GM18870 (cell line): ENCODE measurements at regions not wholly inside any gene's neighbourhood (a gene's known extent, or its start where the extent isn't known, plus 50 kb on each side); places are given as distances from the start of the nearest gene placed in this dataset.

Source experiments
- ATAC-seq: cut with Tn5 transposase; IDR thresholded peaks from one replicate; pipeline ENCODE4 v1.9.1; 2021; ENCODE audit warnings: moderate library complexity; ENCODE audit not compliant: unreplicated experiment

GRCh38 chr12:94789510-94790225 lies 139.3 kb upstream of the TMCC3 start:
- ATAC-seq: no peak

DNA sequence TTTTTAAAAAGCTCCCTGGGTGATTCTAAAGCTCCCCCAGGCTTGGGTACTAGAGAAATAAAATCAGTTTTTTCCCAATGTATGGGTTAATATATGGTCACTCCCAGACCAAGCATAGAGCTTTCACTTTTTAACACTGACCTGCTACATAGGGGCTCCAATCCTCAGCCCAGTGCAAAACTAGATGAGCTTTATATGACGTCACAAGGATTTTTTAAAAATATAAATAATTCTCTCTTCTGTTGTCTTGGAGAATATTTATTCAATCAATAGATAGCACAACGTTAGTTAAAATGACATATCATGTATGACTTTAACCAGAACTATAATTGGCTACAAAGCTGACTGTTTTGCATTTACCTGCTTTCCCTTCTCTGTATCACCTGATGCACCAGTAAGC lies 137.9 kb upstream of the TMCC3 start:
- ATAC-seq: no peak

DNA sequence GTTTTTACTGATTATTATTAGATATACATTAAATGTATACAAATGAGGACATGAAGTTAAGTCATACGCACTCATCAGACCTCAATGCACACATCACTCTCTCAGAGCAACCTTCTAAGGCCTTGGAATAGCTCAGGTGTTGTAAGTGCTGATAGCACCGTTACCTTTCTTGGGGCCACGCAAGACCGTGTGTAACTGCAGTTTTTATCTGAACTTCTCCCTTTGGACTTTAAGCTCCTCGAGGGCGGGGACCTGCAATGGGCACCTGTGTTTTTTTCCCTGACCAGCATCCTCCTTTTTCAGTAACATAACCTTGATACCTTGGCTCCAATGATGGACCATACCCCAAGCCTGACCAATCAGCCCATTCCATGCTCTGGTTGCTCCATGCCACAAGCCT lies 136.5 kb upstream of the TMCC3 start:
- no peak for ATAC-seq

DNA sequence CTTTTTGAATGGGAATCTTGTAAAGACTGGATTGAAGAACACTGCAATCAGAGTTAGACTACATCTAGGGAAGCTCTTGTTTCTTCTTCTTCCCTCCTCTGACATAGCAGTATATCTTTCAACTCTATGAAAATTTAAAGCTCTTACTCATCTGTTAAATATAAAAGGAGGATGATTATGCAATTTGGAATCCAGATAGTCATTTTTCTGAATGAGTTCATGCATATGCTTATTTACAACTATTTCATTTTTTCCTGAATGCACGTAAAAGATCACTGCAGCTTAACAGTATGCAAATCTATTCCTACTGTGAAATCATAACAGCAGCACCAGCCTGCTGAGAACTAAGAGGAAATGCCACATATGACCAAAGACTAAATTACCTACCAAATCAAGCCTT lies 133.5 kb upstream of the TMCC3 start:
- ATAC-seq: no peak

GRCh38 chr12:94783343-94783742 lies 133.0 kb upstream of the TMCC3 start:
- no peak for ATAC-seq

DNA sequence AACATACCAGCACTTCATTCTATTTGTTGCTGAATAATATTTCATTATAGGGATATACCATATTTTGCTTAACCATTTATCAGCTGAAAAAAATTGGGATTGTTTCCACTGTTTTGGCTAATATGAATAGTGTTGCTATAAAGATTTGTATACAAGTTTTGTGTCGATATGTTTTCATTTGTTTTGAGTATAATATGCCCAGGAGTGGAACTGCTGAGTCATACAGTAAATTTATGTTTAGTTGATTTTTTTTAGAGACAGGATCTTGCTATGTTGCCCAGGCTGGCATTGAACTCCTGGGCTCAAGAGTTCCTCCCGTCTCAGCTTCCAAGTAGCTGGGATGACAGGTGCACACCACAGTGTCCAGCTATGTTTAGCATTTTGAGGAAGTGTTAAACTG lies 131.5 kb upstream of the TMCC3 start:
- no peak for ATAC-seq

DNA sequence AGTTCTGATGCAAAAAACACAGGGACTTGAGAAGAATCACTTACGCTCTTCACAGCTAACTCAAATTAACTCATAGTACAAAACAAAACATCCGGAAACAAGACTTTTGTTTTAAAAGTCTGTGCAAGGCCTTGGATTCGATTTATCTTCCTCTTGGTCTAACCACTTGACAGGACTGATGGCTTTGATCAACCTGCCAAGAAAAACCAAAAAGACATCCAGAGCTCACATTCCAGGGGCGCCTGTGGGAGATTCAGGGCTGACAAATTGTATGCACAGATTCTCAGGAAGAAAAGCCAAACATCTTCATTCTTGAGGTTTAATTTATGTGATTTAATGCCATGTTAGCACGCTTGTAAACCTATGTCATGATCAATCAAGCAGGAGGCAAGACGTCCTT lies 129.1 kb upstream of the TMCC3 start:
- ATAC-seq: no peak

GRCh38 chr12:94777936-94778335 lies 127.6 kb upstream of the TMCC3 start:
- no peak for ATAC-seq

- ATAC-seq: no peak
Measured at GRCh38 chr12:94775710-94776109, 125.4 kb upstream of the TMCC3 start.

GRCh38 chr12:94771741-94772140 lies 121.4 kb upstream of the TMCC3 start:
- ATAC-seq: no peak

DNA sequence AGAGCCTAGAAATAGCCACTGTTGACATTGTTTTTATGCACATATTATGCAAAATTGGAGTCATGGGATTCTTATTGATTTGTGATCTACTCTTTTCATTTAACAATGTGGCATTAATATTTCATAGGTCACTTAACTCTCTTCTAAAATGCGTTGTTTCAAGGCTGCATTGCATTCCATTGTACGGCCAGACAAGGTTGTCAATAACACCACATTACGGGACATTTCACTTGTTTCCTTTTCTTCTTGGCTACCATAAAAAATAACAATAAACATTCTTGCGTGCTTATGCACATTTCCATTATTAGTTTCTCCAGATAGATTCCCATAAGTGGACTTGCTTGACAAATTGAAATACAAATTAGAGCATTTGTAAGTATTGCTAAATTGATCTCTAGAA lies 120.8 kb upstream of the TMCC3 start:
- no peak for ATAC-seq

- no peak for ATAC-seq
Measured at GRCh38 chr12:94770791-94771190, 120.4 kb upstream of the TMCC3 start.

DNA sequence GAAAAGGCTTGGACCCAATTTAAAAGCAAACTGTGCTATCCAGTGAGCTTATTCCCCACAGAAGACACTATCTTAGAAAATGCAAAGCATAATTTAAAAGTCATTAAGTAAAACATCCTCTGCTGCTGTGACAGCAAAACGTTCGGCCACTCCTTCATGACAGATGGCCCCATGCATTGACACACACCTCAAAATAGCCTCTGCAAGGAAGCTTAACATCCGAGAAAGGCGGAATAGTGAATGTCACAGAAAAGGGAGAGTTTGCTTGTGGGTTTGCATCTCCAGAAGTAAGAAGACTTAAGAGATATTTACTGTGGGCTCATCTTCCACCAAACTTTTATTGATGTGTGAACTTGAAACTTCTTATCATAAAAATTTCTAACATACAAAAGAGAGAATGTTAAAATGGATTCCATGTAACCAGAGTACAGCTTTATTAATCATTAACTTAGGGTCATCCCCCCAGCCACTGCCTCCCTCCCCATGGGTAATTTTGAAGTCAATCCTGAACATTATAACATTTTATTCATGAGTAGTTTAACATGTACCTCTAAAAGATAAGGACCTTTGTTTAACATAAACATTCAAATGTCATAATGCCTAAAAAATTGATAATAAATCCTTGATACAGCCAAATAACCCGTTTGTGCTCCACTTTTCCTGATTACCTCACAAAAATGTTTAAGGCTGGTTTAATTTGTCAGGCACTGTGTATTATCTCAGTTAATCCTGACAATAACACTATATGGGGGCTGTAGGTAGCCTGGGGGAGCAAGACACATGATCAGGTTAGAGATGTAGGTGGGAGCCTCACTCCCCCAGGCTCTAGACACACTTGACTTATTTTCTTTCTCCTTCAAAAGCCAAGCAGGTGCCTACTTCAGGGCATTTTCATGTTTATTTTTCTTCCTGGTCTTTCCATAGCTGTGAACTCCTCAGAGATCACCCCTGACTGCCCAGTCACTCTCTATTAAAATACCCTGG lies 119.7 kb upstream of the TMCC3 start:
- no peak for ATAC-seq

GRCh38 chr12:94769047-94769420 lies 118.7 kb upstream of the TMCC3 start:
- ATAC-seq: peak; percentile 73

- peak; percentile 28 for ATAC-seq
Measured at GRCh38 chr12:94768398-94769046, 118.2 kb upstream of the TMCC3 start.

- no peak for ATAC-seq
Measured at GRCh38 chr12:94767956-94768355, 117.6 kb upstream of the TMCC3 start.

GRCh38 chr12:94766397-94766796 lies 116.0 kb upstream of the TMCC3 start:
- ATAC-seq: no peak

DNA sequence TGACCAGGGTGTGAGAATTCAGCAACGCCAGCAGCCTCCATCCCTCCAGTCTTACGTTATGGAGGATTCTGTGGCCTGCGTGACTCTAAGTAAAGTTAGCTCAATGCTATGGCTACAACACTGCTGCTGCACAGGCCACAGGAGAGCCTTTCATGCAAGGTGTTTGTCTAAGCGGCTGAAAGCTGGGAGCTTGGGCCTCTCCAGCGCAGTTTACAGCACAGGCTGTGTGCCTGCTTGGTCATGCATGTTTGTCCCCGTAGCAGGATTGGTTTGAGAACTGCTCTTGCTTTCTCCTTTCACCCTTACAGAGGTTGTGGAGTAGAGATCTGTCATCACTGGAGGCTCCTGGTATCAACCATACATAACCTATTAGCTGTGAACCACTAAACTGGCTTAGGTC lies 113.1 kb upstream of the TMCC3 start:
- no peak for ATAC-seq

DNA sequence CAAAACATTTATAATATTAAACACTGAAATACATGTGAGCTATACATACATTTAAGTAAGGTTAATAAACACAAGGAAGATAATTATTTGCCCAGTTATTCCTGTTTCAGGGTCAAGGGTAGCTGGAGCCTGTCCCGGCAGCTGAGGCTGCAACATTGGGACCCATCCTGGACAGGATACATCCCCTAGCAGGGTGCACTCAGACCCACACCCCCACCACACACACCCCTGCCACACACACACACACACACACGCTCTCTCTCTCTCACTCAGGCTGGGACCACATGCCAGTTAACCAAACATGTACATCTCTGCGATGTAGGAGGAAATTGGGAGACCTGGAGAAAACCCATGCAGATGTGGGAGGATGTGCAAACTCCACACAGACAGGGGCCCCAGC lies 112.6 kb upstream of the TMCC3 start:
- peak; percentile 8 for ATAC-seq

DNA sequence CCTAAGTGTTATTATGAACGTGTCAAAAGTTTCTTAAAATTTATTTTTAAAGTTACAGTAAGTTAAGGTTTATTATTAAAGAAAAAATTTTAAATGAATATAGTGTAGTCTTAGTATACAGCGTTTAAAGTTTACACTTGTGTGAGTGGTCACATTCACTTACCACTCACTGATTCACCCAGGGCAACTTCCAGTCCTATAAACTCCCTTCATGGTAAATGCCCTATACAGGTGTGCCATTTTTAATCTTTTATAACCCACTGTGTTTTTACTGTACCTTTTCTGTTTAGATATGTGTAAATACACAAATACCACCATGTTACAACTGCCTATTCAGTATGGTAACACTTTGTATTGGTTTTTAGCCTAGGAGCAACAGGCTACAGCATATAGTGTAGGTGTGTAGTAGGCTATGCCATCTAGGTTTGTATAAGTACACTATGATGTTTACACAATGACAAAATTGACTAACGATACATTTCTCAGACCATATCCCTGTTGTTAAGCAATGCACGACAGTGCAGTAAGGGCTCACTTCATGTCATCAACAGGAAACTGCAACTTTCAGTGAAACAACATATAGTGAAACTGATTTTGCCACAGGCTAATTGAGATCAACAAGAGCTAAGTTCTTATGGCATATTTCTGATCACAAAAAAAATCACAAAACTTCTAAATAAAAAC lies 112.0 kb upstream of the TMCC3 start:
- ATAC-seq: peak; percentile 82

- no peak for ATAC-seq
Measured at GRCh38 chr12:94761559-94761958, 111.2 kb upstream of the TMCC3 start.
